SU-DHL-6 (cell line): ENCODE measurements at regions not wholly inside any gene's neighbourhood (a gene's known extent, or its start where the extent isn't known, plus 50 kb on each side); places are given as distances from the start of the nearest gene placed in this dataset.

Source experiments
- H2AFZ ChIP-seq: fragments of 200-600 bp; sonication (generic); 2 replicates; pipeline ENCODE4 v1.6.1; 2014; ENCODE audit warnings: low read depth, mild to moderate bottlenecking, moderate library complexity, mixed read lengths, antibody characterized with exemption, low read length; ENCODE audit not compliant: severe bottlenecking
- H3F3A ChIP-seq: fragments of 200-600 bp; shearing (Covaris generic); 2 replicates; pipeline ENCODE4 v1.6.0; 2016; ENCODE audit warnings: antibody characterized with exemption, mild to moderate bottlenecking; ENCODE audit not compliant: insufficient read depth
- H3K27ac ChIP-seq: fragments of 200-600 bp; sonication (generic); 2 replicates; pipeline ENCODE4 v1.5.1; 2016; ENCODE audit warnings: low read depth, mild to moderate bottlenecking, low read length, moderate library complexity, mixed read lengths
- H3K27me3 ChIP-seq: fragments of 200-600 bp; sonication (generic), shearing (Covaris generic); 2 replicates; pipeline ENCODE4 v1.6.0; 2014; ENCODE audit warnings: mild to moderate bottlenecking, low read length
- H3K36me3 ChIP-seq: fragments of 200-600 bp; sonication (generic); 2 replicates; pipeline ENCODE4 v1.6.1; 2014; ENCODE audit warnings: mild to moderate bottlenecking, low read length, mixed read lengths
- H3K4me2 ChIP-seq: fragments of 300-600, 200-600 bp; shearing (Covaris generic), sonication (generic); 2 replicates; pipeline ENCODE4 v1.6.0; 2014; ENCODE audit warnings: low read length, low read depth, mild to moderate bottlenecking; ENCODE audit not compliant: poor library complexity, severe bottlenecking
- H3K4me3 ChIP-seq: fragments of 200-600 bp; sonication (generic); 2 replicates; pipeline ENCODE4 v1.5.1; 2014; ENCODE audit warnings: antibody characterized with exemption, low read length, mild to moderate bottlenecking, mixed read lengths; ENCODE audit not compliant: insufficient read depth, poor library complexity, severe bottlenecking
- H3K79me2 ChIP-seq: fragments of 200-600 bp; sonication (generic); 2 replicates; pipeline ENCODE4 v1.6.1; 2014; ENCODE audit warnings: mild to moderate bottlenecking, low read length, moderate library complexity; ENCODE audit not compliant: insufficient read depth
- H3K9ac ChIP-seq: fragments of 200-600 bp; sonication (generic); 2 replicates; pipeline ENCODE4 v1.7.0; 2014; ENCODE audit warnings: mild to moderate bottlenecking, low read length
- H3K9me2 ChIP-seq: fragments of 200-600 bp; sonication (generic); replicated peaks from 2 replicates; pipeline ENCODE4 v1.6.1; 2014; ENCODE audit warnings: low read length; ENCODE audit not compliant: insufficient read depth
- H3K9me3 ChIP-seq: fragments of 200-600 bp; sonication (generic); 2 replicates; pipeline ENCODE4 v1.6.1; 2014; ENCODE audit warnings: low read length, mixed read lengths; ENCODE audit not compliant: insufficient read depth
- H4K20me1 ChIP-seq: fragments of 200-600 bp; sonication (generic); 2 replicates; pipeline ENCODE4 v1.6.1; 2014; ENCODE audit warnings: low read depth, mild to moderate bottlenecking, antibody characterized with exemption, low read length, moderate library complexity, mixed read lengths
- CTCF ChIP-seq: fragments of 200-600 bp; sonication (generic); IDR thresholded peaks from one replicate; pipeline ENCODE4 v1.5.1; 2017; ENCODE audit warnings: antibody characterized with exemption, mild to moderate bottlenecking, low read length, moderate library complexity; ENCODE audit not compliant: insufficient read depth, poor library complexity, severe bottlenecking
- EZH2phosphoT487 ChIP-seq: fragments of 200-600 bp; sonication (generic), shearing (Covaris generic); conservative IDR thresholded peaks from 2 replicates; pipeline ENCODE4 v1.6.1; 2018; ENCODE audit warnings: mild to moderate bottlenecking, antibody characterized with exemption, low read length, moderate library complexity, mixed read lengths

GRCh38 chr4:53713296-53713695, 122.0 kb upstream of the LNX1 start:
- Histone ChIP-seq H3F3A (no peaks in the 10 kb centered on the region), H3K4me3 (no peak overlapping the region), H3K9me3 (no peaks in the 10 kb centered on the region), H3K27me3 (no peaks in the 10 kb centered on the region), H3K9ac (no peak overlapping the region), H3K9me2 (no peaks in the 10 kb centered on the region), H3K27ac (no peak overlapping the region), H2AFZ (no peak overlapping the region), H3K4me2 (no peak overlapping the region), H4K20me1 (no peaks in the 10 kb centered on the region), H3K36me3 (no peaks in the 10 kb centered on the region), H3K79me2 (no peaks in the 10 kb centered on the region)
- TF ChIP-seq CTCF (no peak), EZH2phosphoT487 (no peak)

GRCh38 chr4:53712408-53713020, 121.2 kb upstream of the LNX1 start:
- TF ChIP-seq CTCF, result no peak
- no peak for TF ChIP-seq EZH2phosphoT487
- H3K79me2 ChIP-seq, result no peaks in the 10 kb centered on the region
- no peaks in the 10 kb centered on the region for H3K9me2 ChIP-seq
- no peak overlapping the region for H3K9ac ChIP-seq
- H3F3A ChIP-seq, result no peaks in the 10 kb centered on the region
- no peaks in the 10 kb centered on the region for H3K27me3 ChIP-seq
- no peaks in the 10 kb centered on the region for H3K9me3 ChIP-seq
- H3K36me3 ChIP-seq, result no peaks in the 10 kb centered on the region
- H2AFZ ChIP-seq, result no peak overlapping the region
- H3K27ac ChIP-seq, result no peak overlapping the region
- H3K4me3 ChIP-seq, result no peak overlapping the region
- no peaks in the 10 kb centered on the region for H4K20me1 ChIP-seq
- H3K4me2 ChIP-seq, result no peak overlapping the region

- H3K9ac ChIP-seq, result no peak overlapping the region
- no peaks in the 10 kb centered on the region for H3F3A ChIP-seq
- no peak for TF ChIP-seq CTCF
- no peak overlapping the region for H3K27ac ChIP-seq
- H3K36me3 ChIP-seq, result no peaks in the 10 kb centered on the region
- H3K9me3 ChIP-seq, result no peaks in the 10 kb centered on the region
- no peaks in the 10 kb centered on the region for H3K27me3 ChIP-seq
- no peaks in the 10 kb centered on the region for H3K9me2 ChIP-seq
- no peak overlapping the region for H3K4me3 ChIP-seq
- no peak overlapping the region for H3K4me2 ChIP-seq
- no peaks in the 10 kb centered on the region for H4K20me1 ChIP-seq
- no peak overlapping the region for H2AFZ ChIP-seq
- H3K79me2 ChIP-seq, result no peaks in the 10 kb centered on the region
Measured at GRCh38 chr4:53711926-53712325, 120.6 kb upstream of the LNX1 start.

GRCh38 chr4:53709693-53710092, 118.4 kb upstream of the LNX1 start:
- Histone ChIP-seq H2AFZ (no peak overlapping the region), H3K4me2 (no peak overlapping the region), H3K9me3 (no peaks in the 10 kb centered on the region), H3K27ac (no peak overlapping the region), H3K27me3 (no peaks in the 10 kb centered on the region), H3K79me2 (no peaks in the 10 kb centered on the region), H3K36me3 (no peaks in the 10 kb centered on the region), H3K4me3 (no peak overlapping the region), H4K20me1 (no peaks in the 10 kb centered on the region), H3K9ac (no peak overlapping the region), H3K9me2 (no peaks in the 10 kb centered on the region), H3F3A (no peaks in the 10 kb centered on the region)
- TF ChIP-seq CTCF, result no peak
- TF ChIP-seq EZH2phosphoT487, result no peak
